ENCODE measurements at regions not wholly inside any gene's neighbourhood (a gene's known extent, or its start where the extent isn't known, plus 50 kb on each side); places are given as distances from the start of the nearest gene placed in this dataset.

DNA sequence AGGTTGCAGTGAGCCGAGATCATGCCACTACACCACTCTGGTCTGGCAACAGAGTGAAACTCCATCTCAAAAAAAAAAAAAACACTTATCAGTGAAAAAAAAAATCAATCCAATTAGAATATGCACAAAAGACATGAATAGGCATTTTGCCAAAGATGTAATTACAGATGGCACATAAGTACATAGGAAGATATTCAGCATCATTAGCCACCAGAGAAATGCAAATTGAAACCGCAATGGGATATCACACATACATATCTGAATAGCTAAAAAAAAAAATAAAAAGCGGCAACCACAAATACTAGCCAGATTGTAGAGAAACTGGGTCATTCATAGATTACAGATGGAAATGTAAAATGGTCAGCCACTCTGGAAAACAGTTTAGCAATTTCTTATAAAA is 1310.8 kb downstream of the XPNPEP1 start:
- TF ChIP-seq CTCF (conservative IDR thresholded peaks at IDR 0.05) (no peak), EZH2 (IDR thresholded peaks at IDR 0.05; ENCODE audit: low read depth) (no peak)

All from PC-9 (cell line).